ENCODE measurements at regions not wholly inside any gene's neighbourhood (a gene's known extent, or its start where the extent isn't known, plus 50 kb on each side); places are given as distances from the start of the nearest gene placed in this dataset.
A peak's percentile ranks its signal among the peaks of the same experiment; 100 is the strongest.

GRCh38 chr1:96309783-96310182 lies 411.8 kb upstream of the PTBP2 start:
- Histone ChIP-seq H3K4me3 (no peak overlapping the region), H3K36me3 (replicated peaks in 1 of 2; ENCODE audit: insufficient read depth in 1 of 2, low read depth in 2 of 2) (no peaks in the 10 kb centered on the region), H3K9me3 (no peaks in the 10 kb centered on the region), H3K4me1 (no peaks in the 10 kb centered on the region), H3K27ac (no peak overlapping the region), H3K27me3 (no peaks in the 10 kb centered on the region)
- WGBS, 2 donors, result 72 to 84% methylated on average over 1 of the region's 1 CpG
- peak in 2 of 4 donors; percentile 7 to 8 for DNase-seq
- ATAC-seq, result no peak
- no peak for TF ChIP-seq POLR2A (IDR thresholded peaks at IDR 0.05)
- no peak for TF ChIP-seq CTCF (IDR thresholded peaks at IDR 0.05)
- intact Hi-C loops (cut with DNase I), result no loop called here

GRCh38 chr1:96313216-96313615 lies 408.4 kb upstream of the PTBP2 start:
- no peak for DNase-seq
- Histone ChIP-seq H3K4me1 (no peaks in the 10 kb centered on the region), H3K36me3 (replicated peaks in 1 of 2; ENCODE audit: insufficient read depth in 1 of 2, low read depth in 2 of 2) (no peaks in the 10 kb centered on the region), H3K27me3 (no peaks in the 10 kb centered on the region), H3K9me3 (no peaks in the 10 kb centered on the region), H3K27ac (no peak overlapping the region), H3K4me3 (no peak overlapping the region)
- intact Hi-C loops (cut with DNase I), result no loop called here
- ATAC-seq, result no peak
- 67 to 76% methylated on average over 1 of the region's 1 CpG for WGBS, 2 donors
- TF ChIP-seq CTCF (IDR thresholded peaks at IDR 0.05) (no peak), POLR2A (IDR thresholded peaks at IDR 0.05) (no peak)

GRCh38 chr1:96329121-96329520 lies 392.5 kb upstream of the PTBP2 start:
- Histone ChIP-seq H3K4me1 (no peaks in the 10 kb centered on the region), H3K36me3 (replicated peaks in 1 of 2; ENCODE audit: insufficient read depth in 1 of 2, low read depth in 2 of 2) (no peaks in the 10 kb centered on the region), H3K27ac (no peak overlapping the region), H3K9me3 (no peaks in the 10 kb centered on the region), H3K4me3 (no peak overlapping the region), H3K27me3 (no peaks in the 10 kb centered on the region)
- TF ChIP-seq CTCF (IDR thresholded peaks at IDR 0.05) (no peak), POLR2A (IDR thresholded peaks at IDR 0.05) (no peak)
- 27 to 32% methylated on average over 4 of the region's 4 CpGs for WGBS, 2 donors
- DNase-seq (no peak), ATAC-seq (no peak)
- intact Hi-C loops (cut with DNase I), result no loop called here

GRCh38 chr1:96331596-96331995 lies 390.0 kb upstream of the PTBP2 start:
- Histone ChIP-seq H3K4me1 (no peaks in the 10 kb centered on the region), H3K4me3 (no peak overlapping the region), H3K36me3 (replicated peaks in 1 of 2; ENCODE audit: insufficient read depth in 1 of 2, low read depth in 2 of 2) (no peaks in the 10 kb centered on the region), H3K27me3 (no peaks in the 10 kb centered on the region), H3K27ac (no peak overlapping the region), H3K9me3 (no peaks in the 10 kb centered on the region)
- WGBS, 2 donors, result 47 to 56% methylated on average over 3 of the region's 3 CpGs
- ATAC-seq (no peak), DNase-seq (no peak)
- intact Hi-C loops (cut with DNase I), result no loop called here
- TF ChIP-seq CTCF (IDR thresholded peaks at IDR 0.05) (no peak), POLR2A (IDR thresholded peaks at IDR 0.05) (no peak)

- no peak overlapping the region for H3K4me3 ChIP-seq
- H3K36me3 ChIP-seq (replicated peaks in 1 of 2; ENCODE audit: insufficient read depth in 1 of 2, low read depth in 2 of 2), result no peaks in the 10 kb centered on the region
- 56 to 59% methylated on average over 4 of the region's 4 CpGs for WGBS, 2 donors
- H3K27ac ChIP-seq, result no peak overlapping the region
- TF ChIP-seq POLR2A (IDR thresholded peaks at IDR 0.05) (no peak), CTCF (IDR thresholded peaks at IDR 0.05) (no peak)
- no peaks in the 10 kb centered on the region for H3K4me1 ChIP-seq
- no peak for DNase-seq
- H3K9me3 ChIP-seq, result no peaks in the 10 kb centered on the region
- intact Hi-C loops (cut with DNase I), result no loop called here
- H3K27me3 ChIP-seq, result no peaks in the 10 kb centered on the region
- no peak for ATAC-seq
These were observed 387.9 kb upstream of the PTBP2 start for GRCh38 chr1:96333522-96334235.
